Body of pancreas (tissue), 4 donors: ENCODE measurements at regions not wholly inside any gene's neighbourhood (a gene's known extent, or its start where the extent isn't known, plus 50 kb on each side); places are given as distances from the start of the nearest gene placed in this dataset.

Experiments
- ATAC-seq: fragments of 150-250 bp; one replicate; pipeline ENCODE4 v1.9.1; 2016
- DNase-seq, 4 donors: peaks; one replicate each; pipeline ENCODE4 v3.0.0-alpha.2; 2019
- H3K27ac ChIP-seq, 4 donors: fragments of 200-600 bp; sonication (generic); 1 replicate in 3 of 4; 2 replicates in 1 of 4; pipeline versions ENCODE4 v1.5.1 to v1.6.1; 2016 to 2019; ENCODE audit warnings: mild to moderate bottlenecking in 1 of 4, mixed read lengths in 1 of 4, moderate library complexity in 1 of 4
- H3K27me3 ChIP-seq, 2 donors: fragments of 200-600 bp; sonication (generic); one replicate each; pipeline ENCODE4 v1.6.0; 2016; ENCODE audit warnings: mild to moderate bottlenecking in 1 of 2
- H3K36me3 ChIP-seq, 2 donors: fragments of 200-600 bp; sonication (generic); replicated peaks in 1 of 2; 2 replicates each; pipeline ENCODE4 v1.5.1; 2016; ENCODE audit warnings: low read depth in 2 of 2; ENCODE audit not compliant: insufficient read depth in 1 of 2
- H3K4me1 ChIP-seq: fragments of 200-600 bp; sonication (generic); one replicate; pipeline ENCODE4 v1.6.0; 2016
- H3K4me3 ChIP-seq, 2 donors: fragments of 200-600 bp; sonication (generic); 1 replicate in 1 of 2; 2 replicates in 1 of 2; pipeline ENCODE4 v1.5.1; 2016 to 2019
- H3K9me3 ChIP-seq, 3 donors: fragments of 200-600 bp; sonication (generic); 1 replicate in 2 of 3; 2 replicates in 1 of 3; pipeline ENCODE4 v1.5.1; 2016
- CTCF ChIP-seq, 7 experiments: fragments of 450-650 bp in 4 of 7; fragments of 200-600 bp in 3 of 7; sonication (generic) in 3 of 7; IDR thresholded peaks; one replicate each; pipeline ENCODE4 v1.5.1; 2016 to 2019; ENCODE audit warnings: antibody characterized with exemption in 7 of 7
- POLR2A ChIP-seq, 3 donors: fragments of 450-650 bp; IDR thresholded peaks; one replicate each; pipeline ENCODE4 v1.6.1; 2016; ENCODE audit warnings: antibody characterized with exemption in 3 of 3, mild to moderate bottlenecking in 2 of 3
- WGBS, 2 donors: methylation state at CpG; one replicate each; pipeline ENCODE4 v1.1.5; 2017; 5-methylcytosine and 5-hydroxymethylcytosine counted together
- intact Hi-C: fragments of 100-400 bp; cut with DNase I; formaldehyde crosslinking; loops from one replicate; pipeline ENCODE4 v1.15.1; 2023

GRCh38 chr6:8507286-8507685 lies 71.9 kb upstream of the SLC35B3 start:
- Histone ChIP-seq H3K27ac (no peak overlapping the region), H3K9me3 (no peaks in the 10 kb centered on the region), H3K4me1 (no peaks in the 10 kb centered on the region), H3K27me3 (no peaks in the 10 kb centered on the region), H3K36me3 (no peaks in the 10 kb centered on the region), H3K4me3 (no peak overlapping the region)
- 79 to 83% methylated on average over 5 of the region's 5 CpGs for WGBS, 2 donors
- ATAC-seq (no peak), DNase-seq (no peak)
- intact Hi-C loops, result no loop called here
- TF ChIP-seq POLR2A (IDR thresholded peaks at IDR 0.05) (no peak), CTCF (IDR thresholded peaks at IDR 0.05) (no peak)

GRCh38 chr6:8506126-8506525 lies 70.8 kb upstream of the SLC35B3 start:
- no peak overlapping the region for H3K4me3 ChIP-seq
- no peak for TF ChIP-seq CTCF (IDR thresholded peaks at IDR 0.05)
- intact Hi-C loops, result no loop called here
- DNase-seq (no peak), ATAC-seq (no peak)
- WGBS, 2 donors, result 11 to 43% methylated on average over 1 of the region's 1 CpG
- no peaks in the 10 kb centered on the region for H3K36me3 ChIP-seq
- no peaks in the 10 kb centered on the region for H3K27me3 ChIP-seq
- no peak overlapping the region for H3K27ac ChIP-seq
- H3K9me3 ChIP-seq, result no peaks in the 10 kb centered on the region
- H3K4me1 ChIP-seq, result no peaks in the 10 kb centered on the region

GRCh38 chr6:8499540-8499939 lies 64.2 kb upstream of the SLC35B3 start:
- Histone ChIP-seq H3K4me3 (no peak overlapping the region), H3K4me1 (no peaks in the 10 kb centered on the region), H3K9me3 (no peaks in the 10 kb centered on the region), H3K36me3 (no peaks in the 10 kb centered on the region), H3K27ac (no peak overlapping the region), H3K27me3 (no peaks in the 10 kb centered on the region)
- WGBS, 2 donors, result 23 to 25% methylated on average over 1 of the region's 1 CpG
- ATAC-seq, result no peak
- DNase-seq, result no peak
- intact Hi-C loops, result no loop called here
- TF ChIP-seq CTCF (IDR thresholded peaks at IDR 0.05) (peak in 4 of 7 experiments; percentile 22 to 33 (median 26)), POLR2A (IDR thresholded peaks at IDR 0.05) (no peak)

- ATAC-seq (no peak), DNase-seq (no peak)
- Histone ChIP-seq H3K9me3 (no peaks in the 10 kb centered on the region), H3K27me3 (no peaks in the 10 kb centered on the region), H3K4me3 (no peak overlapping the region), H3K27ac (no peak overlapping the region), H3K36me3 (no peaks in the 10 kb centered on the region), H3K4me1 (no peaks in the 10 kb centered on the region)
- TF ChIP-seq CTCF (IDR thresholded peaks at IDR 0.05), result no peak
- TF ChIP-seq POLR2A (IDR thresholded peaks at IDR 0.05), result no peak
- 84 to 91% methylated on average over 5 of the region's 5 CpGs for WGBS, 2 donors
- intact Hi-C loops, result no loop called here
Observed at GRCh38 chr6:8494730-8495129, 59.4 kb upstream of the SLC35B3 start.

GRCh38 chr6:8492536-8493133 lies 57.3 kb upstream of the SLC35B3 start:
- intact Hi-C loops, result no loop called here

More at GRCh38 chr6:8492536-8493133, 57.3 kb upstream of the SLC35B3 start:
- ATAC-seq (no peak), DNase-seq (no peak)
- H3K9me3 ChIP-seq, result no peaks in the 10 kb centered on the region
- H3K27me3 ChIP-seq, result no peaks in the 10 kb centered on the region
- no peaks in the 10 kb centered on the region for H3K36me3 ChIP-seq
- H3K4me1 ChIP-seq, result no peaks in the 10 kb centered on the region
- H3K27ac ChIP-seq, result no peak overlapping the region
- no peak overlapping the region for H3K4me3 ChIP-seq
- 68 to 71% methylated on average over 2 of the region's 2 CpGs for whole genome bisulfite sequencing, 2 donors
- TF ChIP-seq CTCF (IDR thresholded peaks at IDR 0.05), result no peak
- no peak for TF ChIP-seq POLR2A (IDR thresholded peaks at IDR 0.05)
